Fibroblast of lung (primary cell): ENCODE measurements at regions not wholly inside any gene's neighbourhood (a gene's known extent, or its start where the extent isn't known, plus 50 kb on each side); places are given as distances from the start of the nearest gene placed in this dataset.

Experiments
- DNase-seq, 2 donors: peaks; one replicate each; pipeline versions ENCODE4 v3.0.0 to v3.0.0-alpha.2; 2010; ENCODE audit warnings: low read depth in 2 of 2
- H2AFZ ChIP-seq: 2 replicates; pipeline ENCODE4 v1.5.1; 2012; ENCODE audit warnings: low read length, control low read depth, inconsistent platforms
- H3K27ac ChIP-seq: 2 replicates; pipeline ENCODE4 v1.5.1; 2011; ENCODE audit warnings: low read length, control low read depth; ENCODE audit not compliant: insufficient read depth
- H3K27me3 ChIP-seq: 2 replicates; pipeline ENCODE4 v1.5.1; 2011; ENCODE audit warnings: mild to moderate bottlenecking, low read length; ENCODE audit not compliant: control insufficient read depth, insufficient read depth
- H3K36me3 ChIP-seq: 2 replicates; pipeline ENCODE4 v1.5.1; 2011; ENCODE audit warnings: low read length; ENCODE audit not compliant: control insufficient read depth, insufficient read depth
- H3K4me1 ChIP-seq: 2 replicates; pipeline ENCODE4 v1.5.1; 2011; ENCODE audit warnings: low read length; ENCODE audit not compliant: control insufficient read depth, insufficient read depth; ENCODE audit errors: extremely low read depth
- H3K4me2 ChIP-seq: 2 replicates; pipeline ENCODE4 v1.5.1; 2011; ENCODE audit warnings: low read length, control low read depth; ENCODE audit not compliant: insufficient read depth; ENCODE audit errors: extremely low read depth
- H3K4me3 ChIP-seq, 4 experiments: fragments of 200-600 bp in 1 of 4; sonication (generic) in 1 of 4; replicated peaks in 1 of 4; 2 replicates each; pipeline ENCODE4 v1.5.1; 2011 to 2016; ENCODE audit warnings: low read length in 4 of 4, low read depth in 3 of 4, mild to moderate bottlenecking in 3 of 4, control low read depth in 2 of 4, inconsistent platforms in 1 of 4, mixed read lengths in 1 of 4; ENCODE audit not compliant: insufficient read depth in 1 of 4; ENCODE audit errors: control extremely low read depth in 1 of 4
- H3K79me2 ChIP-seq: 2 replicates; pipeline ENCODE4 v1.5.1; 2012; ENCODE audit warnings: mild to moderate bottlenecking, low read length, inconsistent platforms; ENCODE audit not compliant: control insufficient read depth, insufficient read depth
- H3K9ac ChIP-seq: 2 replicates; pipeline ENCODE4 v1.5.1; 2011; ENCODE audit warnings: mild to moderate bottlenecking, low read length, control low read depth; ENCODE audit not compliant: insufficient read depth
- H3K9me3 ChIP-seq: 2 replicates; pipeline ENCODE4 v1.5.1; 2012; ENCODE audit warnings: low read depth, low read length; ENCODE audit not compliant: control insufficient read depth, insufficient read depth
- H4K20me1 ChIP-seq: 2 replicates; pipeline ENCODE4 v1.5.1; 2011; ENCODE audit warnings: low read length; ENCODE audit not compliant: control insufficient read depth, insufficient read depth; ENCODE audit errors: extremely low read depth
- CTCF ChIP-seq, 2 donors: IDR thresholded peaks in 1 of 2; conservative IDR thresholded peaks in 1 of 2; 1 replicate in 1 of 2; 2 replicates in 1 of 2; pipeline ENCODE4 v1.5.1; 2011 to 2012; ENCODE audit warnings: low read length in 2 of 2, control low read depth in 1 of 2, inconsistent platforms in 1 of 2, low read depth in 1 of 2, mild to moderate bottlenecking in 1 of 2
- EZH2 ChIP-seq: IDR thresholded peaks from 2 replicates; pipeline ENCODE4 v1.5.1; 2012; ENCODE audit warnings: low read length, control low read depth, mild to moderate bottlenecking; ENCODE audit errors: missing control alignments

GRCh38 chr22:22138915-22139314 is 105.7 kb upstream of the VPREB1 start:
- H3K4me2 ChIP-seq: no peak overlapping the region
- H3K36me3 ChIP-seq: no peaks in the 10 kb centered on the region
- no peak for TF ChIP-seq EZH2
- no peak for TF ChIP-seq CTCF (conservative IDR thresholded peaks at IDR 0.05 in 1 of 2, IDR thresholded peaks at IDR 0.05 in 1 of 2; ENCODE audit: low read depth in 1 of 2, low read length in 2 of 2)
- H3K79me2 ChIP-seq: no peaks in the 10 kb centered on the region
- no peaks in the 10 kb centered on the region for H4K20me1 ChIP-seq
- H3K27me3 ChIP-seq: peaks cover 10% of the 10 kb centered on the region
- no peak overlapping the region for H3K9ac ChIP-seq
- no peaks in the 10 kb centered on the region for H3K9me3 ChIP-seq
- no peak overlapping the region for H3K27ac ChIP-seq
- no peak overlapping the region for H3K4me3 ChIP-seq
- DNase-seq: no peak
- H2AFZ ChIP-seq: no peak overlapping the region
- no peaks in the 10 kb centered on the region for H3K4me1 ChIP-seq

- H3K27me3 ChIP-seq: peaks cover 10% of the 10 kb centered on the region
- TF ChIP-seq EZH2 (no peak), CTCF (conservative IDR thresholded peaks at IDR 0.05 in 1 of 2, IDR thresholded peaks at IDR 0.05 in 1 of 2; ENCODE audit: low read depth in 1 of 2, low read length in 2 of 2) (no peak)
These were observed 106.7 kb upstream of the VPREB1 start for GRCh38 chr22:22137891-22138290.

GRCh38 chr22:22133910-22134309 is 110.7 kb upstream of the VPREB1 start:
- H3K4me2 ChIP-seq: no peak overlapping the region
- no peaks in the 10 kb centered on the region for H3K4me1 ChIP-seq
- no peak overlapping the region for H3K4me3 ChIP-seq
- DNase-seq: no peak
- no peaks in the 10 kb centered on the region for H3K9me3 ChIP-seq
- TF ChIP-seq CTCF (conservative IDR thresholded peaks at IDR 0.05 in 1 of 2, IDR thresholded peaks at IDR 0.05 in 1 of 2; ENCODE audit: low read depth in 1 of 2, low read length in 2 of 2) (no peak), EZH2 (no peak)
- no peaks in the 10 kb centered on the region for H4K20me1 ChIP-seq
- no peak overlapping the region for H3K9ac ChIP-seq
- H3K27me3 ChIP-seq: peaks cover 5% of the 10 kb centered on the region
- H3K27ac ChIP-seq: no peak overlapping the region
- H2AFZ ChIP-seq: no peak overlapping the region
- no peaks in the 10 kb centered on the region for H3K79me2 ChIP-seq
- H3K36me3 ChIP-seq: no peaks in the 10 kb centered on the region

More at GRCh38 chr22:22137891-22138290, 106.7 kb upstream of the VPREB1 start:
- Histone ChIP-seq H3K4me1 (no peaks in the 10 kb centered on the region), H3K4me3 (no peak overlapping the region), H3K79me2 (no peaks in the 10 kb centered on the region), H3K36me3 (no peaks in the 10 kb centered on the region), H2AFZ (no peak overlapping the region), H3K9ac (no peak overlapping the region), H3K9me3 (no peaks in the 10 kb centered on the region), H4K20me1 (no peaks in the 10 kb centered on the region), H3K4me2 (no peak overlapping the region), H3K27ac (no peak overlapping the region)
- DNase-seq: no peak
